ENCODE measurements at regions not wholly inside any gene's neighbourhood (a gene's known extent, or its start where the extent isn't known, plus 50 kb on each side); places are given as distances from the start of the nearest gene placed in this dataset.

DNA sequence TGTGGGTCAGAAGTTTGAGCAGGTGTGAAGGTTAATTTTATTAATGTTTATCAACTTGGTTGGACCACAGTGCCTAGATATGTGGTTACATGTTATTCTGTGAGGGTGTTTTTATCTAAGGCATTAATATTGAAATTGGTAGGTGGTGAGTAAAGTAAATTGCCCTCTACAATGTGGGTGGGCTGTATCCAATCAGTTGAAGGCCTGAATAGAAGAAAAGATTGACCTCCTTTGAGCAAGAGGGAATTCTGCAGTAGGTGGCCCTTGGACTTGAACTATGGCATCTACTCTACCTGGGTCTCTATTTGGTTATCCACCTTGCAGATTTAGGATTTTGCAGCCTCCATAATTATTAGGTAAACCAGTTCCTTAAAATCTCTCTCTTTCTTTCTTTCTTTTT is 356.8 kb upstream of the EEF2KMT start:
- TF ChIP-seq ZFP3 (CRISPR knock-in tag; IDR thresholded peaks at IDR 0.05) (no peak), TOX (CRISPR knock-in tag; IDR thresholded peaks at IDR 0.05; ENCODE audit: borderline replicate concordance) (no peak), BACH2 (CRISPR knock-in tag; IDR thresholded peaks at IDR 0.05; ENCODE audit: borderline replicate concordance) (no peak), ESRRG (CRISPR knock-in tag; IDR thresholded peaks at IDR 0.05) (no peak), ARNTL (CRISPR knock-in tag; IDR thresholded peaks at IDR 0.05; ENCODE audit: borderline replicate concordance, low read depth) (no peak)
- TF ChIP-seq, protein P1, sequence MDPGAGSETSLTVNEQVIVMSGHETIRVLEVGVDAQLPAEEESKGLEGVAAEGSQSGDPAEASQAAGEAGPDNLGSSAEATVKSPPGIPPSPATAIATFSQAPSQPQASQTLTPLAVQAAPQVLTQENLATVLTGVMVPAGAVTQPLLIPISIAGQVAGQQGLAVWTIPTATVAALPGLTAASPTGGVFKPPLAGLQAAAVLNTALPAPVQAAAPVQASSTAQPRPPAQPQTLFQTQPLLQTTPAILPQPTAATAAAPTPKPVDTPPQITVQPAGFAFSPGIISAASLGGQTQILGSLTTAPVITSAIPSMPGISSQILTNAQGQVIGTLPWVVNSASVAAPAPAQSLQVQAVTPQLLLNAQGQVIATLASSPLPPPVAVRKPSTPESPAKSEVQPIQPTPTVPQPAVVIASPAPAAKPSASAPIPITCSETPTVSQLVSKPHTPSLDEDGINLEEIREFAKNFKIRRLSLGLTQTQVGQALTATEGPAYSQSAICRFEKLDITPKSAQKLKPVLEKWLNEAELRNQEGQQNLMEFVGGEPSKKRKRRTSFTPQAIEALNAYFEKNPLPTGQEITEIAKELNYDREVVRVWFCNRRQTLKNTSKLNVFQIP (CRISPR knock-in tag; IDR thresholded peaks at IDR 0.05; ENCODE audit: borderline replicate concordance, low read depth): no peak

Measured in SK-N-SH treated with all-trans-retinoic acid at 6 μM for 48 hours (cell line).